Activated T-helper 1 cell treated with anti-CD3 and anti-CD28 coated beads, Interleukin-12 subunit alpha, Interleukin-12 subunit beta, Interleukin-2, Interleukin-4 antibody, amounts not matched to agents 30 ng/mL and 10 ng/mL and 1 ng/mL, durations not matched to agents 14 hours and 24 hours and 36 hours (primary cell): ENCODE measurements at regions not wholly inside any gene's neighbourhood (a gene's known extent, or its start where the extent isn't known, plus 50 kb on each side); places are given as distances from the start of the nearest gene placed in this dataset.

Source experiments
- DNase-seq: peaks from one replicate; pipeline ENCODE4 v3.0.0; 2021; ENCODE audit warnings: low spot score
- H3K27ac Mint-ChIP-seq: one replicate; pipeline ENCODE4 v1.8.0; 2021; ENCODE audit warnings: mild to moderate bottlenecking, mixed read lengths
- H3K27me3 Mint-ChIP-seq: one replicate; pipeline ENCODE4 v1.8.0; 2022; ENCODE audit warnings: mild to moderate bottlenecking, moderate library complexity, mixed read lengths; ENCODE audit not compliant: insufficient read depth
- H3K36me3 Mint-ChIP-seq: one replicate; pipeline ENCODE4 v1.8.0; 2021; ENCODE audit warnings: low read depth, mixed read lengths
- H3K4me1 Mint-ChIP-seq: one replicate; pipeline ENCODE4 v1.8.0; 2021; ENCODE audit warnings: low read depth, mixed read lengths
- H3K4me3 Mint-ChIP-seq: one replicate; pipeline ENCODE4 v1.8.0; 2021; ENCODE audit warnings: mild to moderate bottlenecking, moderate library complexity, mixed read lengths
- H3K9me3 Mint-ChIP-seq: one replicate; pipeline ENCODE4 v1.8.0; 2021; ENCODE audit warnings: mixed read lengths
- intact Hi-C: fragments of 100-400 bp; cut with micrococcal nuclease; formaldehyde crosslinking; loops from one replicate; pipeline ENCODE4 v1.15.1; 2024

- Mint-ChIP-seq H3K4me3 (no peak overlapping the region), H3K27ac (no peak overlapping the region), H3K27me3 (no peaks in the 10 kb centered on the region), H3K9me3 (no peaks in the 10 kb centered on the region), H3K4me1 (no peaks in the 10 kb centered on the region), H3K36me3 (no peaks in the 10 kb centered on the region)
- intact Hi-C loops: no loop called here
- DNase-seq: no peak
Observed at GRCh38 chr4:132556316-132556715, 592.8 kb upstream of the PCDH10 start.

- Mint-ChIP-seq H3K9me3 (no peaks in the 10 kb centered on the region), H3K4me1 (no peaks in the 10 kb centered on the region)
- intact Hi-C loops: no loop called here
Observed at GRCh38 chr4:132557660-132558059, 591.4 kb upstream of the PCDH10 start.

GRCh38 chr4:132564920-132565319 is 584.2 kb upstream of the PCDH10 start:
- Mint-ChIP-seq H3K9me3 (no peaks in the 10 kb centered on the region), H3K4me1 (no peaks in the 10 kb centered on the region), H3K27ac (no peak overlapping the region), H3K4me3 (no peak overlapping the region), H3K36me3 (no peaks in the 10 kb centered on the region), H3K27me3 (no peaks in the 10 kb centered on the region)
- no peak for DNase-seq
- intact Hi-C loops: no loop called here

More at GRCh38 chr4:132557660-132558059, 591.4 kb upstream of the PCDH10 start:
- Mint-ChIP-seq H3K27me3 (no peaks in the 10 kb centered on the region), H3K4me3 (no peak overlapping the region), H3K36me3 (no peaks in the 10 kb centered on the region), H3K27ac (no peak overlapping the region)
- DNase-seq: no peak

GRCh38 chr4:132565542-132565941 is 583.6 kb upstream of the PCDH10 start:
- intact Hi-C loops: no loop called here
- no peaks in the 10 kb centered on the region for H3K4me1 Mint-ChIP-seq
- H3K4me3 Mint-ChIP-seq: no peak overlapping the region
- H3K27ac Mint-ChIP-seq: no peak overlapping the region
- H3K27me3 Mint-ChIP-seq: no peaks in the 10 kb centered on the region
- H3K9me3 Mint-ChIP-seq: no peaks in the 10 kb centered on the region
- DNase-seq: no peak
- H3K36me3 Mint-ChIP-seq: no peaks in the 10 kb centered on the region

GRCh38 chr4:132572210-132572609 is 576.9 kb upstream of the PCDH10 start:
- Mint-ChIP-seq H3K27ac (no peak overlapping the region), H3K9me3 (peaks cover 6% of the 10 kb centered on the region), H3K27me3 (no peaks in the 10 kb centered on the region), H3K4me1 (no peaks in the 10 kb centered on the region), H3K36me3 (no peaks in the 10 kb centered on the region), H3K4me3 (no peak overlapping the region)
- no peak for DNase-seq
- intact Hi-C loops: no loop called here

- no peaks in the 10 kb centered on the region for H3K36me3 Mint-ChIP-seq
- no peak for DNase-seq
- H3K27ac Mint-ChIP-seq: no peak overlapping the region
- no peaks in the 10 kb centered on the region for H3K9me3 Mint-ChIP-seq
- no peak overlapping the region for H3K4me3 Mint-ChIP-seq
- no peaks in the 10 kb centered on the region for H3K27me3 Mint-ChIP-seq
- H3K4me1 Mint-ChIP-seq: no peaks in the 10 kb centered on the region
- intact Hi-C loops: no loop called here
Observed at GRCh38 chr4:132587626-132588025, 561.5 kb upstream of the PCDH10 start.

- no peak overlapping the region for H3K4me3 Mint-ChIP-seq
- H3K9me3 Mint-ChIP-seq: no peaks in the 10 kb centered on the region
- no peak for DNase-seq
- H3K36me3 Mint-ChIP-seq: no peaks in the 10 kb centered on the region
- no peaks in the 10 kb centered on the region for H3K27me3 Mint-ChIP-seq
- H3K4me1 Mint-ChIP-seq: no peaks in the 10 kb centered on the region
- no peak overlapping the region for H3K27ac Mint-ChIP-seq
- intact Hi-C loops: no loop called here
Observed at GRCh38 chr4:132592340-132592739, 556.8 kb upstream of the PCDH10 start.

- Mint-ChIP-seq H3K9me3 (no peaks in the 10 kb centered on the region), H3K4me3 (no peak overlapping the region), H3K27ac (no peak overlapping the region), H3K27me3 (no peaks in the 10 kb centered on the region), H3K36me3 (no peaks in the 10 kb centered on the region), H3K4me1 (no peaks in the 10 kb centered on the region)
- no peak for DNase-seq
- intact Hi-C loops: no loop called here
Observed at GRCh38 chr4:132592850-132593249, 556.2 kb upstream of the PCDH10 start.

GRCh38 chr4:132593717-132594400 is 555.2 kb upstream of the PCDH10 start:
- H3K27ac Mint-ChIP-seq: no peak overlapping the region
- DNase-seq: no peak
- no peak overlapping the region for H3K4me3 Mint-ChIP-seq
- no peaks in the 10 kb centered on the region for H3K4me1 Mint-ChIP-seq
- no peaks in the 10 kb centered on the region for H3K27me3 Mint-ChIP-seq
- intact Hi-C loops: no loop called here
- no peaks in the 10 kb centered on the region for H3K36me3 Mint-ChIP-seq
- H3K9me3 Mint-ChIP-seq: no peaks in the 10 kb centered on the region

GRCh38 chr4:132596186-132596585 is 552.9 kb upstream of the PCDH10 start:
- DNase-seq: no peak
- no peaks in the 10 kb centered on the region for H3K4me1 Mint-ChIP-seq
- intact Hi-C loops: no loop called here
- H3K4me3 Mint-ChIP-seq: no peak overlapping the region
- no peak overlapping the region for H3K27ac Mint-ChIP-seq
- no peaks in the 10 kb centered on the region for H3K27me3 Mint-ChIP-seq
- H3K36me3 Mint-ChIP-seq: no peaks in the 10 kb centered on the region
- no peaks in the 10 kb centered on the region for H3K9me3 Mint-ChIP-seq

GRCh38 chr4:132605551-132605950 is 543.5 kb upstream of the PCDH10 start:
- no peak overlapping the region for H3K4me3 Mint-ChIP-seq
- H3K27me3 Mint-ChIP-seq: no peaks in the 10 kb centered on the region
- no peak for DNase-seq
- peaks cover 3% of the 10 kb centered on the region for H3K9me3 Mint-ChIP-seq
- H3K36me3 Mint-ChIP-seq: no peaks in the 10 kb centered on the region
- intact Hi-C loops: no loop called here
- H3K27ac Mint-ChIP-seq: no peak overlapping the region
- H3K4me1 Mint-ChIP-seq: no peaks in the 10 kb centered on the region

GRCh38 chr4:132614682-132615081 is 534.4 kb upstream of the PCDH10 start:
- no peaks in the 10 kb centered on the region for H3K4me1 Mint-ChIP-seq
- no peak overlapping the region for H3K4me3 Mint-ChIP-seq
- H3K9me3 Mint-ChIP-seq: peaks cover 5% of the 10 kb centered on the region
- H3K27ac Mint-ChIP-seq: no peak overlapping the region
- H3K36me3 Mint-ChIP-seq: no peaks in the 10 kb centered on the region
- DNase-seq: no peak
- intact Hi-C loops: no loop called here
- H3K27me3 Mint-ChIP-seq: no peaks in the 10 kb centered on the region

- no peak for DNase-seq
- Mint-ChIP-seq H3K4me3 (no peak overlapping the region), H3K36me3 (no peaks in the 10 kb centered on the region), H3K27ac (no peak overlapping the region), H3K9me3 (peaks cover 5% of the 10 kb centered on the region), H3K4me1 (no peaks in the 10 kb centered on the region), H3K27me3 (no peaks in the 10 kb centered on the region)
- intact Hi-C loops: no loop called here
Observed at GRCh38 chr4:132619968-132620367, 529.1 kb upstream of the PCDH10 start.
